EL (cell line): ENCODE measurements at regions not wholly inside any gene's neighbourhood (a gene's known extent, or its start where the extent isn't known, plus 50 kb on each side); places are given as distances from the start of the nearest gene placed in this dataset.

Source experiments
- DNase-seq: peaks from one replicate; pipeline ENCODE4 v3.0.0-alpha.2; 2016

DNA sequence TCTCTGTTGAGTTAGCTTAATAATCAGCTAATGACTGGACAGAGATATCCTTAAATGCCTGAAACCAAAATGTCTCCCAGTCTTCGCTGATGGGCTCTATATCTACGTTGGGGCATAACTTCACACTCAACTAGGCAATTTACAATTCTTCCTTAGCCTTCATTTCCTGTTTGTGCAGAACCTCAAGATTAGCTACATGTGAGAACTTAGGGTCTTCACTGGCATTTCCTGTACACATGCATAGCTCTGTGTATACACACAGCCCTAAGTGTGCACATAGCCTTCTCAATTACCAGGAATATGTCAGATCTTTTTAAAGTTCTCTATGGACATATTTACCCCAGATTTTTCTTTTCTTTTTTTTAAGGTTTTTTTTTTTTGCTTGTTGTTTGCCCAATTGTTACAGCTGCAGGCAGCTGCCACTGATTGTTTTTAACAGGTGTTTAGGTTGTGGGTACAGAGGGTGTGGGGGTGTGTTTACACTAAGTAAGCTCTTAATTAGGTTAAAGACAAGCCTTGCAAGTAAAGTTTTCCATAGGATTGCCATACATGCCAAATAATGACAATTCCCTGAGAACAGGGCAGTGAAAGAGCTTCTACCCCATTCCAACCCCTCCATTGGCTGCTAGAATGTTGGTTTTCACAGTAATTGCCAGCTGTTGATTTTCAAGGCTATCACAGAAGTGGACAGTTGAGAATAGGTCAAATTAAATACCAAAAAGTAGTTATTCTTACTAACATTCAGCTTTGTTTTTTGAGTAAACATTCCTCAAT is 441.0 kb downstream of the TLE4 start:
- DNase-seq = no peak

DNA sequence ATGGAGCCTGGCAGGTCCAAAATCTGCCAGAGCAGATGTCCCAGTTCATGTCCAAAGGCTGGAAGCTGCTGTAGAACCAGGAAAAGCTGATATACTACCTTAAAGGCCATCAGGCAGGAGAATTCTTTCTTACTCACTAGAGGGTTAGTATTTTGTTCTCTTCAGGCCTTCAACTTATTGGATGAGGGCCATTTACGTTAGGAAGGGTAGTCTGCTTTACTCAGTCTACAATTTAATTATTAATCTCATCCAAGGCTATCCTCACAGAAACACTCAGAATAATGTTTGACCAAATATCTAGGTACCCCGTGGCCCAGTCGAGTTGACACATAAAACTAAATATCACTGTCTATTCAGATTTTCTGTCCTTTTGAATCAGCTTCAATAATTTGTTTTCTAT is 437.4 kb downstream of the TLE4 start:
- no peak for DNase-seq

DNA sequence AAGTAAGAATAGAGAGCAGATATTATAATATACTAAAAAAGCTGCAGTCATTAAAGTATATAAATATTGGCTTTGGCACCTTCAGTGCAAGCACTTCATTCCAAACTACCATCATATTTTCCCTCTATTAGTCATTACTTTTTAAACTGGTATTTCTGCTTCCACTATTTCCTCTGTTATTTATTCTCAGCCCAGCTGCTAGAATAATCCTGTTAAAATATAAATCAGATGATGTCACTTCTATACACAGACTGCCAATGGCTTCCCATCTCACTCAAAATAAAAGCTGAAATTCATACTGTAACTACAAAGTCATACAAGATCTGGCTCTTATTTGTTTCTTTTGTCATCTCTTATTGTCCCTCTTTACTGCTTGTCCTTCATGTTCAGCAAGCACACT is 432.9 kb downstream of the TLE4 start:
- no peak for DNase-seq

DNA sequence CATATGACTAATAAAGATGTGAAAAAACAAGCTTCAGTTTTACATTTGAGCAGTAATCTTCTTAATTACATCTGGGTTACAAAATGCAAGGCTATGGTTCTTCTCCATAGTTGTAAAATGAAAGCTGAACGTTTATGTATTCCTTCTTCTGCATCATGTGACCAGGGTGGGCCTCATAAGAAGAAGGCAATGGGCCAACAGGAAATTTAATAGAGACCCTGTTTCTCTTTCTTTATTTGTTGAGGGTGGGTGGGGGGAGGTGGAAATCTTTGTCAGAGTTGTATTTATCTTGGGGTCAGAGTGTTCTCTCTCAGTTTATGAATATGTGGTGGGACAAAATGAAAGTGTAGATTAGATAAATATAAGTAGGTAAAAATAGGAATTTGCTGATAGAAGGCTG is 418.8 kb downstream of the TLE4 start:
- no peak for DNase-seq

DNA sequence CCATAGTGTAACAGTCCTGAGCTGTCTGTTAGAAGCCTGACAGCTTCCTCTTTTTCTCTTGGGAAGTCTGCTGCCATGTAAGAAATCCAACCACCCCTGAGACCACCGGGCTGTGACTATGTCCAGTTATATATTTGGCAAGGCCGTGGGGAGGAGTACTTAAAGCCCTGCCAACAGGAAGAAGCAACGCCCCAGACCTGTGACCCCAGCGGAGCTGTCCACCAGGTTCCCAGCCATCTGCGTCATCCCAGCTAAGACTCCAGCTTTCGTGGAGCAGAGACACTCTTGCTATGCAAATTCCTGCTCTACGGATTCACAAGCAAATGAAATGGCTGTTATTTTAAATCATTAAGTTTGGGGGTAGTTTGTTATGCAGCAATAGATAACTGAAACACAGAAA is 417.3 kb downstream of the TLE4 start:
- DNase-seq = no peak

DNA sequence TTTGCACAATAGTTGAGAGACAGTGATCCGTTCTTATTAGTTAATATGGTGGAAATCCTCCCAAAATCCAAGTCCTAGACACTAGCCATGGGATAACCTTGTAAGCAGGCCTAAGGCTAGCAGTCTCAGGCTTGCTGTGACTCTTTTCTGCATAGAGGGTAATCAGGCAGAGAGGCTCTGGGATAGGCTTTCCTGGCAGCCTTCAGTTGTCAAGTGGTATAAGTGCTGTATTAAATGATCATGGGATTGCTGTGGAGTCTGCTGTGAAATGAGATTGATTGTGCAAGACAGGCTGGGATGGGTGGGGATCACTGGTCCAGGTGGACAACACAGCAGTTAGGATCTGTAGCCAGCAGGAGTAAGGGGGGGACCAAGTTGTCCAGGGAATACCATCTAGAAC is 416.4 kb downstream of the TLE4 start:
- DNase-seq = no peak

DNA sequence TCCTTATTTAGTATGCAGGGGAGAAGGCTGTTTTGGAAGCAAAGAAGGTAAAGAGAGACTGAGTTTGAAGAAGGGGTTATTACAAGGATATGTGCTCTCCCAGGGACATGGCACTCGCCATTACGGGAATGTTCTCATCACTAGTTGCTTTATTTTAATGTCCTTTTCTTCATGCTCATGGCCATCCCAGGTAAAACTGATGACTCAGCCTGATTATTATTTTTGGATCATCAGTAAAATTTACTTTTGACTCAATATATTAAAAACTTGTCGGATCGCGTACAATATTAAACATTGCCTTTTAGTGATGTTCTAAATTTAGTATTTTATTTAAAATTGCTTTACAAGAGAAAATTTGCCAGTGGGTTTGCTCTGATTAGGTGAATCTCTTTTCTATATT is 414.7 kb downstream of the TLE4 start:
- no peak for DNase-seq

DNA sequence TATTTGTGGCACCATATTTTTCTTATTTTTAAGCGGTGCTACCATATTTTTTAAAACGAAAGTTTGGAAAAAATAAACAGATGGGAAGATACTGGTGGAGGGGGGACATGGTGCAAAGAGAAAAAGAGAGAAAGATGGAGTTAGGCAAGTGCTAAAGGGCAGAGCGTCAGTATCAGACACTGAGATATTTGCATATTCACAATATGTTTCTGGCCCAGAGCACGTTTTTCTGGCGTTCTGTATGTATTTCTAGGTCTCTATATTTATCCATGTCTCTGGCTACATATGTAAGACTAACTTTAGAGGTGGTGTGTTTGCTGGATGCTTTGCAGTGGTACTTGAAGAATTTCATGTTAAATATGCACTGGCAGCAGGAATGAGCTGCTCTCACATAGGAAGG is 414.0 kb downstream of the TLE4 start:
- no peak for DNase-seq

DNA sequence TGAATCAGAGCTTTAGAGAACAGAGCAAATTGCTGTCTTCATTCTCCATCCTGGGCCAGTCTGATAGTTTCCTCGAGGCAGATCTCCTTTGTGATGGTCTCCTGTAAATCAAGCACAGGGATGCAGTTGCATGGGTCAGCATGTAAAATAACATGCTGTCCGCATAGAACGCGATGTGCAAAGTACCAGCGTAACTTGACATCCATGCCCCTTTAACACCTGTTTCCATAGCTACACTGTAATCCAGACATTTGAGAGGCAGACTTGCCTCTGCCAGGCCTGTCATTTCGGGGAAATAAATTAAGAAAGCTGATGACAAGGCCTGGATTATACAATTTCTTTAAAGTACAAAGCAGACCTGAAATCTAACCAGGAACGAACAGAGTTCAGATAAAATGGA is 413.5 kb downstream of the TLE4 start:
- no peak for DNase-seq

DNA sequence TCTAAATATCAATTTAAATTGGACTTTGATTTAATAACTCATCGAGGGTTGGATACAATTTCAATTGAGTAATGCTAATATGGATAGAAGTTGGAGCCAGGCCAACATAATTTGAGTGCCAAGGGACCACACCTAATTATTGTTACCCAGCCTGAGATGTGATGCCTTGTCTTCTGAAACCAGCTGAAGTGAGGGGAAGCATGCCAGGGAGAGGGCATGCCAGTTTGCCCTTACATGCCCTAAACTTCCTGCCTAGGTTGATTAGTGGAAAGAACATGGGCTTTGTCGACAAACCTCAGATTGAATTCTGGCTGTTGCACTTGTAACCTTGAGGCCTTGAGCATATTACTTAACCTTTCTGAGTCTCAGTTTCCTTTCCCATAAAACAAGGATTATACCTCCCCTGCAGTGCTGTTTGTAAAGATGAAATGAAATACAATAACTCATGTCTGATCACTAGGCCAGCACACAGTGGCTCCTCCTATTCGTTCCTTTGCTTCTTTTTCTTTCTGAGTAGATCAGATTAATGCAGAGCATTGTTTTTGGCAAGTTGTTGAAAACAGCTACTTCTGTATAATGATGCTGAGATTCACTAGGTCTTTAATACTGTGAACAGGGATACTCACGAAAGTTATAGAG is 412.8 kb downstream of the TLE4 start:
- no peak for DNase-seq

DNA sequence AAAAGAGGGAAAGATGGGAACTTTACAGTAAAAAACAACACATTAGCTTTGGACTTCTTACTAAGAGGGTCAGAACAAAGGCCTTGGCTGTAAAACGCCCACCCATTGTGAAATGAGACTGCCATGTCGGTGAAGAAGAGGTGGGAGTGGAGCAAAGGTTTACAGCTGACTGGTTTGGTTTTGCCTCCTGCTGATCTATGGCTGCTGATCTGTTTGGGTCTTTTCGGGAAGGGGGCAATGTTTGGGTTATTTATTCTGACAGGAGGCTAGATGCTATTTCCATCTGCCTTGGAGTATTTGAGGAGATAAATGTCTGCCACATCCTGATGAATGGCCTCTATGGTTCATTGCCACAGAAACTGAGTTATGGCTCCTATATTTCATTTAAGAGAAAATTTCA is 408.7 kb downstream of the TLE4 start:
- no peak for DNase-seq

DNA sequence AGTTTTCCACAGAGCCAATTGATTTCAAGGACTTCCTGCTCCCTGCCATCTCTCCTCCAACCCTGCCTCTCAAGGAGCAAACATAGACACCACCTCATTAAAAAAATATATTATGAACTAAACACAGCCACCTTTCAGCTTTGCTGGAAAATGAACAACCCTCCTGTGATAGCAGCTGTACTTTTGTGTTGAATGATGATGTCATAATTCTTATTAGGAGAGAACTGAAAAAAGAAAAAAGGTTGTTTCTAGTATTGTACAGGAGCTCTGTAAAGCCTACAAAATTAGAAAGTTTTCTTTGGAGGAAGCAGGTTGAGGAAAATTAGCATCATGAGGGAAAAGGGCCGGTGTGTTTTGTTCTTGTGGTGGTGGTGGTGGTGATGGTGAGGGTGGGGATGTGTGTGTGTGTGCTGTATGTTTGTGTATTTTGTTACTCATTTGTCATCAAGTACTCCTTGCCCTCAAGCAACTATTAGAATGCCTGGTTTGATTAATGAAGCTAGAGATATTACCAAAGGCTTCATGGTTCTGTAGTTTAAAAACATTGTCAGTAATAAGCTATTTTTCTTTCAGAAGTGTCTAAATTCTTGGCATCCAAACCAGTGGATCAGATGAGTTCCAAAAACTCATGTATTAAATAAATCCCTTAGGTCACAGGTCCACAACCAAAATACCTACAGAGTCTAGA is 405.9 kb downstream of the TLE4 start:
- DNase-seq = no peak

DNA sequence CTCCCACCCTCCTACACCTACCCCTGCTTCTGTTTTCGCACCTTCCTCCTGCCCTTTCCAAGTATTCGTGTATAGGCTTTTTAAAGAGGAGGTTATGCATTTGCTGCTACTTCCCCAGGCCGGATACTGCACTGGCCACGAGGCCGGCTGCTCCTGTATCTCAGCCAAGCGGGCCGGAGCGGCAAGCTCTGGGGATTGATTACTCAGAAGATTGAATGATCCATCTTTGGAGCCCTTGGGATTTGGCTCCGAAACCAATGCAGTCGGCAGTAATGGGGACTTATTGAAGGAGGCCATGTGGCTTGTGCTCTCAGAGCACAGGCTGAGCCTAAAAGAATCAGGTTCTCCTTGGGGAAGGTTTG is 405.3 kb downstream of the TLE4 start:
- no peak for DNase-seq

DNA sequence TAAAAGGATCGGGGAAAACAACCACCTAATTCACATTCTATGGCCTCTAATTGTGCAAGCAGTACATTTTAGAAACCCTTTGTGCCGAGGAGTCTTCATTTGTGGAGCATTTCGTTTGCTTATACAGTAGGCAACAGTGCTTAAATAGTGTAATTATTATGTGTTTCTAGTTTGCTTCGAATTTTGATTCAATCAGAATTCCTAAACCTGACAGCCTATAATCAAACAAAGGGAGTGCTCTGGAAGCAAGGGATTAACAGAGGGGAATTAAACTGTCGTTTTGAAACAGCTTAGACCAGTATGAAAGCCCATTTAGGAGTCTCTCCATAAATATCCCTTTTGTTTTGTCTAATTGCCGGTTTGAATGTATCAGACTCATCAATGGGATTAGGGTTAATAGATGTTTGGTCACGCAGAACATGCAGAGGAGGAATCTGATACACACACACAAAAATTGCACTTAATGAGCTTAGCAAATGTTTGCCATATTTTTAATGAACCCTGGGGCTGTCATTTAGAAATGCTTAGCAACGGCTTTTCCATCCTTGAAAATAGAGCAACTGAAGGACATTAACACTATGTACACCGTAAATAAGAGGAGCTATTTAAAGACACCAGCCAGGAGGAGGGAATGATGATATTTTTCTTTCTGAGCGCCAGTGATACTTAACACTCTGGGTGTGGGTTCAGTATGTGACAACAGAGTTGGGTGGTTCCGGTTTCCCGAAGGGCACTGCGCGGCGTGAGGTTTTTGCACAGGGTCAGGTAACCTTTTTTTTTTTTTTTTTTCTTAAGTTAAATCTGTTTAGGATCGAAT is 404.7 kb downstream of the TLE4 start:
- DNase-seq = no peak

DNA sequence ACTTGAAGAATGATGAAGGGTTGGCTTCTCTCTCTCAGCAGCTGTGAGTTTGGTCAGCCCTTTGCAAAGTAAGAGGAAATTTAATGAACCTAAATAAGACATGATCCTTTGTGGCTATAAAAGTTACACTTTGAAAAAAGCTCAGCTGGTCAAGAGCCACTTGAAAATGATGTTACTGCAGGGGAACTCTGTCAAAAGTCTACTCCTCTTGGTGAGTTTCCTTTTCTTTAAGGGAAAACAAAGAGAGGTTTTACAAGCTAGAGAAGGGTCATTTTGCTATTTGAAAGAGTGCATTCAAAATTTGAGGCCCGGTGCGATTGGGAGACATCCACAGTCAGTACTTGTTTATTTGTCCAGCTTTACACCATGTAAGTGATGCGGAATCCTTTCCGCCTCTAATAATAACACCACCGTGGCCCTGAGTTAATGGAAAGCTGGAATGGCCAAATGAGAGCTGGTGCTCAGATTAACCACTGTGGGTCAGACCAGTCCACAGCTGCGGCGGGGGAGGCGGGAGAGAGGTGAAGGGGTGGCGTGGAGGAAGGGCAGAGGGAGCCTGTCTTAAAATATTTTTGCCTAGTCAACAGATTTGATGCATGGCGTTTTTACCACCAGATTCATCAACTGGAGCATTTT is 404.0 kb downstream of the TLE4 start:
- DNase-seq = no peak

DNA sequence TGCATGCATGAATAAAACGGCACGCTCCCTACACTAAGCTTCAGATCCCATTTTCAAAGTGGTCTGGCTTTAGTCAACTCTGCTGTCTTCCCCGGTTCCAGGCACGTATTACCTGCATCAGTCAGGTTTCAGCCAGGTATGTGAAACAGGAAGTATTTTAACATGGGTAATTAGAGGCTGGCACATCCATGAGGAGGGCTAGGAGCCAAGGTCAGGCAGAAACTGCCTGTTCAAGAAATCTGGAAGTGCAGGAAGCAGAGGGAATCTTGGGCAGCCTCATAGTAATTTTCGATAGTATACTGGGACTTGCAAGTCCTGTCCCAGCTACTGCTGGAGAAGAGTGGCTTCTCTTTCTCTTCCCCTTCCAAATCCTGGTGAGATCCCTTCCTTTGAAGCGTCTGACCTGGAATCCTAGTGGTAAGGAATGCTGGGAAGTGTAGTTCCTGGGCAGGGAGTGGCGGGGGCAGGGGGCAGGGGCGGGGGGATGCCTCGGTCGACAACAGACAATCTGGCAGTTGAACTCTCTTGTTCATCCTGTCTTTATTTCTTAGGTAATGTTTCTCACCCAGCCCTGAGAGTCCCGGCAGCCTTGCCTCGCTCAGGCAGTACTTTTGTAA is 403.1 kb downstream of the TLE4 start:
- no peak for DNase-seq

DNA sequence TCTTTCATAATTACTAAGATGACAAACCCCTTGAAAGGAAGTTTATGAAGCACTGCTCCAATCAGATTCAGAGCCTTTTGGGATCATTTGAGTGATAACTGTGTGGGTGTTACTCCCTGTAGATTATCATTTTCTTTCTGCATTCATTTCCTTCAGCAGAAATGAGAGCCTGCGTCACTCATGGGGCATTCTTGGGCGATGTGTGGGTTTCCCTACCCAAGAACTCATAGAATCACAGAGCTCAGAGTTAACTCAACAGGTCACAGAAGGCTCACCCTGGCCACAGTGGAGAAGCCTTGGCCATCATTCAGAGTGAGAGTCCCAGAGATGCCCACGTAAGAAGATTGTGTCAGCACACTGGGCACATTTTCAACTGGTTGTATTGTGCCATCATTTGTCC is 401.9 kb downstream of the TLE4 start:
- no peak for DNase-seq

DNA sequence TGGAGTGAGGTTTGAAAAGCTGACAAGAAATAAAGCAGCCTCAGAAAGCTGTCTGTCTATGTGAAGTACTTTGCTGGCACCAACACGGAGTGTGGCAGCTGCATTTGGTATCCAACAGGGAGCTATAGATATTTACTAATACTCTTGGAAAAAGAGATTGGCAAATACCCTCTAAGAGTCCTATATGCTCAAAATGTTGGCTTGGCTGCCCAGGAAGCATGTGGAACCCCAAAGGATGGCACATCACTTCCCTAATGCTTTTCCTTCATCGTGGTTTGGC is 398.3 kb downstream of the TLE4 start:
- no peak for DNase-seq

DNA sequence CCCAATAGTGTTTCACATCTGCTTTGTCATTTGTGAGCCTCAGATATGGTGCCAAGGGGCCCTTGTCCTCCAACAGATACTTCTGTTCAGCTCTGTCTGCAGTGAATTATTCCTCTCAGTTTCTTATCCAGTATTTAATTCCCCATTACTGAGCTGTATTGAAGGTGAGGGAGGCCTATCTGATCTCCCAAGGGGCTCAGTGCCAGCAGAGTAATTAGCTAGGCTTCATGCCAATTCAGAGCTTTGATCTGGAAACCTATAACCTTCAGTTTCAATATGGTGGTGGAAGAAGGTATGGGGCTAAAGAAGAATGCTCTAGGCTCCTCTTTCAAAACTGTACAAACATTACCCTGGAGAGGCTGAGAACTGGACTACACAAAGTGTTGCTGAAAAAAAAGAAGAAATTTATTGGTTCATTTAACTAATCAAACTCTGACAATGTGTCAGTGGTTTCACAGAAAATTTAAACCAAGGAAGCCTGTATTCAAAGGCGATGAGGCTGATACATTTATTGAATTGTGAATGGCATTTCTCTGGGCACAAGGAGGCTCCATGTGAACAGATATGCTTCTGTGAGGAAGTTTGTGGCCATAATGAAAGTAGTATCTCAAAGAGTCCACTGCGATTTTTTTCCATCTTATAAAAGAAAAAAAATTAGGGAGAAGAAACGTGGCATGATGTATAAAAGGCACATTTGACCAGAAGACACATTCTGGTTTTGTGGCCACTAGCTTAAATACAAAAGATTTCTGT is 397.8 kb downstream of the TLE4 start:
- DNase-seq = no peak

DNA sequence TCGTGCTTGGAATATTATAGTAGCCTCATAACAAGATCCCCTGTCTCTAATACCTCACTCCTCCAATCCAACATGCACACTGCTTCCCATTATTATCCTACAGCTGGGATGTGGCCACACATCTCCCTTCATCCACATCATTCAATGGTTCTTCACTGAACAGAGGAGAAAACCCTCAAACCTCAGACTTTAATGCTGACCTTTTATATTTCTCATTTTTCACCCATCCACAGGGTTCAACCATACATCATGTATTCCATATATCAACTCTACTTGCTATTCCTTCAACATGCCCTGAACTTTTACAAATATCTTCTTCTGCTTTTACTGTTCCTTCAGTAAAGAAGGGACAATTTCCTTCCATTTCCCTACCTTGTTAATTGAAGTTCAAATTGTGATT is 396.8 kb downstream of the TLE4 start:
- no peak for DNase-seq

DNA sequence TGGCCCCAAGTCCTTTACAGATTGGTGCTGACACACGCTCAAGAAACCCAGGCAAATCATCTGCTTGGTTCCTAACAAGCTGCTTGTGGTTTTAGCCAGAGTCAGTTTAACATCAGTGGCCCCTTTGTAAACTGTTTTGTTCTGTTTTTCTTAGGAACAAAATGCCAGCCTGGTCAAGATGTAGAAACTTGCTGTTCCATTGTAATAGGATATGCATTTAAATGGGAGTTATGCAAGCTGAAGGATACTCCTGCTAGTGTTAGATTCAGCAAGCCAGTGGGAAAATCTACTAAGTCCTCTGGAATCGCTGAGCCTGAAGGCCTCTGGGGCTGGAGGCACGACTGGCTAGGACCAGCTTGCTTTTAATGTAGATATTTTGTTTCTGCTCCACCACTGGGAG is 391.1 kb downstream of the TLE4 start:
- no peak for DNase-seq

DNA sequence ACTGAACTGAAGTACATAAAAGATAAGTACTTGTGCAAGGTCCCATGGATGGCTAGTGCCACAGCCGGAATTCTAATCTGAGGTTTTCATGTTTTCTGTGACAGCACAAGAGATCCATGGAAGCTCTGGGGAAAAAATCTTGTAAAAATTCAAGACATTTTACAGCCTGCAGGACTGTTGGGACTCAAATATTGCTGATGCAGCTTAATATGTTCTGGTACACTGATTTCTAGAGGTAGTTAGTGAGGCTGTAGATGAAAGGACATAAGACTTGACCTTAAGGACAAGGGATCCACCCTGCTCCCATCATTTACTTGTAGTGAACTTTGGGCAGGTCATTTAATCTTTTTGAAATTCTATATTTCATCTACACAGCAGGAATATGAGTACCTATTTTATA is 390.4 kb downstream of the TLE4 start:
- DNase-seq = no peak
